ENCODE measurements at regions not wholly inside any gene's neighbourhood (a gene's known extent, or its start where the extent isn't known, plus 50 kb on each side); places are given as distances from the start of the nearest gene placed in this dataset.
A peak's percentile ranks its signal among the peaks of the same experiment; 100 is the strongest.

DNA sequence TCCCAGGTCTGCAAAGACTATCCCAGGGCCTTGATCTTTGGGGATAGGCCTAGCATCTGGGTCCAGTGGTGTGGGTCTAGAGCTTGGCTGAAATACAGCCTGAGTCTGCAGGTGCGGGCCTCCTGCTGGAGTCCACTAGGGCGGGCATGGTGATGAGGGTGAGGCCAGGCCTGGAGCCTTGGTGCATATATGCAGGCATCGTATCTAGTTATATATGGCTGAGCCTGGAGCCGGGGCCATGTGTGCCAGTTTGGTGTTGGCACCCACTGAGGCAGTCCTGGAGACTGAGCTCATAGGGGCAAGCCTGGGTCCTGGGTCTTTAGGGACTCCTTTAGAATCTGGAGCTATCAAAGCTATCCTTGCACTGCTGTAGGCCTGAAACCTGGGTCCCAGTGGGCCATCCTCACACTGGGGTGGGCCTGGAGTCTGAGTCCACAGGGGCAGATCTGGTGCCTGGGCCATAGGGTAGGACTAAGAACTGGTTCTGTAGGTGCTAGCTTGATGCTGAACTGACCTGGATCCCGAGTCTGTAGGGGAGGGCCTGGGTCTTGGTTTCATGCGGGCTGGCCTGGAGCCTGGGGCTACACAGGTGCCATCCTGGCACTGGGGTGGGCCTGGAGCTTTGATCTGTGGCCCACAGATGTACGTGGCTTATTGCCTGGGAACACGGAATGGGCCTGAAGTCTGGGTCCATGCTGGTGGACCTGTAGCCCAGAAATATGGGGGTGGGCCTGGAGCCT lies 346.5 kb upstream of the MEF2C start:
- 94 to 100% (median 97%) methylated on average over 4 to 8 of the region's 8 CpGs for WGBS, 5 donors
- no peak overlapping the region for H3K27ac ChIP-seq
- intact Hi-C loops (cut with DNase I; ENCODE audit: low total_unique reads), result no loop called here
- H3K9me3 ChIP-seq, result peaks cover 0 to 13% (median 2%) of the 10 kb centered on the region in 8 donors
- peak; percentile 67 for DNase-seq
- peaks cover 0 to 5% (median 0%) of the 10 kb centered on the region in 6 donors for H3K4me1 ChIP-seq
- TF ChIP-seq POLR2AphosphoS5 (IDR thresholded peaks at IDR 0.05), result no peak
- TF ChIP-seq, protein P1, sequence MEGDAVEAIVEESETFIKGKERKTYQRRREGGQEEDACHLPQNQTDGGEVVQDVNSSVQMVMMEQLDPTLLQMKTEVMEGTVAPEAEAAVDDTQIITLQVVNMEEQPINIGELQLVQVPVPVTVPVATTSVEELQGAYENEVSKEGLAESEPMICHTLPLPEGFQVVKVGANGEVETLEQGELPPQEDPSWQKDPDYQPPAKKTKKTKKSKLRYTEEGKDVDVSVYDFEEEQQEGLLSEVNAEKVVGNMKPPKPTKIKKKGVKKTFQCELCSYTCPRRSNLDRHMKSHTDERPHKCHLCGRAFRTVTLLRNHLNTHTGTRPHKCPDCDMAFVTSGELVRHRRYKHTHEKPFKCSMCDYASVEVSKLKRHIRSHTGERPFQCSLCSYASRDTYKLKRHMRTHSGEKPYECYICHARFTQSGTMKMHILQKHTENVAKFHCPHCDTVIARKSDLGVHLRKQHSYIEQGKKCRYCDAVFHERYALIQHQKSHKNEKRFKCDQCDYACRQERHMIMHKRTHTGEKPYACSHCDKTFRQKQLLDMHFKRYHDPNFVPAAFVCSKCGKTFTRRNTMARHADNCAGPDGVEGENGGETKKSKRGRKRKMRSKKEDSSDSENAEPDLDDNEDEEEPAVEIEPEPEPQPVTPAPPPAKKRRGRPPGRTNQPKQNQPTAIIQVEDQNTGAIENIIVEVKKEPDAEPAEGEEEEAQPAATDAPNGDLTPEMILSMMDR (IDR thresholded peaks at IDR 0.05 in 8 of 11, conservative IDR thresholded peaks at IDR 0.05 in 3 of 11), result no peak
- TF ChIP-seq POLR2A (IDR thresholded peaks at IDR 0.05), result no peak
- H3K36me3 ChIP-seq, result no peaks in the 10 kb centered on the region
- no peak overlapping the region for H3K4me3 ChIP-seq
- H3K27me3 ChIP-seq (replicated peaks in 1 of 7), result no peaks in the 10 kb centered on the region

DNA sequence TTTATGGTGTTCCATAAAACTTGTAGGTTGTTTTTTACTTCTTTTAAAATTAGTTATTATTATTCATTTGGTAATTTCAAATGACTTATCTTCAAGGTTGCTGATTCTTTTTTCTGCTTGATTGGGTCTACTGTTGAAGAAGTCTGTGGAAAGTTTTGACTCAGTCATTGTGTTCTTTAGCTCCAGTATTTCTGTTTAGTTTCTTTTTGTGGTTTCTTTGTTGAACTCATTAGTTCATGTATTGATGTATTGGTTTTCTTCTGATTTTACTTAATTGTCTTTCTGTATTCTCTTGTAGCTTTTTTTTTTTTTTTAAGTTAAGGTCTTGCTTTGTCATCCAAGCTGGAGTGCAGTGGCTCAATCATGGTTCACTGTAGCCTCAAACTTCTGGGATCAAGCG lies 345.4 kb upstream of the MEF2C start:
- Histone ChIP-seq H3K9me3 (peaks cover 0 to 13% (median 2%) of the 10 kb centered on the region in 8 donors), H3K4me3 (no peak overlapping the region), H3K36me3 (no peaks in the 10 kb centered on the region), H3K27me3 (replicated peaks in 1 of 7) (no peaks in the 10 kb centered on the region), H3K27ac (no peak overlapping the region), H3K4me1 (peaks cover 0 to 5% (median 0%) of the 10 kb centered on the region in 6 donors)
- TF ChIP-seq, protein P1 (IDR thresholded peaks at IDR 0.05 in 8 of 11, conservative IDR thresholded peaks at IDR 0.05 in 3 of 11), result no peak
- no peak for TF ChIP-seq POLR2A (IDR thresholded peaks at IDR 0.05)
- no peak for TF ChIP-seq POLR2AphosphoS5 (IDR thresholded peaks at IDR 0.05)
- WGBS, 5 donors, result 76 to 97% (median 92%) methylated on average over 1 of the region's 1 CpG
- no peak for DNase-seq
- intact Hi-C loops (cut with DNase I; ENCODE audit: low total_unique reads), result no loop called here

DNA sequence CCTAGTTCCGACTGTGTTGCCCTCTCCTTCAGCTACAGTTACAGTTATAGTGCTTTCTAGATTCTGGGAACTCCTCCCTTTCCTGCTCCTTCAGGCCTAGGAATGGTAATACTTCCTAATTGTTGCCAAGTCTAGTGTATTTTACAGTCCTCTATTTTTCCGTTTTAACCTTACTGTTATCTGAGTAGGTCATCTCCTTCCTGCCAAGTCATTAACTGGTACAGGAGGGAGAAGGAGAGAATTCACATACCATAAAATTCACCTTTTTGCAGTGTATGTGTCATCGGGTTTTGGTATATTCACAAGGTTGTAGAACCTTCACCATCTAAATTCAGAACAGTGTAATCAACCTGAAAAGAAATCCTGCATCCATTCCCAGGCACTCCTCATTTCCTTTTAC lies 335.4 kb upstream of the MEF2C start:
- Histone ChIP-seq H3K27ac (no peak overlapping the region), H3K4me3 (no peak overlapping the region), H3K27me3 (replicated peaks in 1 of 7) (no peaks in the 10 kb centered on the region), H3K4me1 (no peaks in the 10 kb centered on the region), H3K9me3 (no peaks in the 10 kb centered on the region), H3K36me3 (no peaks in the 10 kb centered on the region)
- no peak for DNase-seq
- intact Hi-C loops (cut with DNase I; ENCODE audit: low total_unique reads), result no loop called here
- 84 to 96% (median 92%) methylated on average over 3 of the region's 3 CpGs for WGBS, 5 donors
- TF ChIP-seq, protein P1 (IDR thresholded peaks at IDR 0.05 in 8 of 11, conservative IDR thresholded peaks at IDR 0.05 in 3 of 11), result no peak
- TF ChIP-seq POLR2A (IDR thresholded peaks at IDR 0.05) (no peak), POLR2AphosphoS5 (IDR thresholded peaks at IDR 0.05) (no peak)

DNA sequence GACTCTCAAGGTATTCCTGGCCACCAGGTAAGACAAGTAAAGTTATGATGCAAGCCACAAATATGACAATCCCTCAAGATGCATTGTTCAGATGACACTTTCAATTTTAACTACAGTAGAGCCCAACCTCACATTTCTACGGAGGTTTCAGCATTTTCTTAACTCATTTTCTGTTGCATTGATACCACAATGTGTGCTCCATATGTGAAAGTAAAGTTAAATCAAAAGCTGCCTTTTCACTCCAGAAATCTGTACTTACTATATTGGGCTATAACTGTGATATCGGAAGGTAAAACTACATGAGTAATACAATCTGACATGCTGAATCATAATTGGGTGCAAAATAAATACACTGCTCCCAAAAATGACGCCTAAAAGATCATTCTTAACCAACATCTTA lies 333.6 kb upstream of the MEF2C start:
- H3K4me3 ChIP-seq, result no peak overlapping the region
- no peak for TF ChIP-seq POLR2A (IDR thresholded peaks at IDR 0.05)
- TF ChIP-seq, protein P1 (IDR thresholded peaks at IDR 0.05 in 8 of 11, conservative IDR thresholded peaks at IDR 0.05 in 3 of 11), result no peak
- no peak for TF ChIP-seq POLR2AphosphoS5 (IDR thresholded peaks at IDR 0.05)
- H3K9me3 ChIP-seq, result no peaks in the 10 kb centered on the region
- 80 to 95% (median 92%) methylated on average over 3 of the region's 3 CpGs for WGBS, 5 donors
- H3K36me3 ChIP-seq, result no peaks in the 10 kb centered on the region
- no peaks in the 10 kb centered on the region for H3K4me1 ChIP-seq
- no peak overlapping the region for H3K27ac ChIP-seq
- H3K27me3 ChIP-seq (replicated peaks in 1 of 7), result no peaks in the 10 kb centered on the region
- no peak for DNase-seq
- intact Hi-C loops (cut with DNase I; ENCODE audit: low total_unique reads), result no loop called here

Data from spleen (tissue), 11 donors.